HepG2 (cell line): ENCODE measurements at regions not wholly inside any gene's neighbourhood (a gene's known extent, or its start where the extent isn't known, plus 50 kb on each side); places are given as distances from the start of the nearest gene placed in this dataset.

ENCODE experiments used
- CENPX ChIP-seq: sonication (generic); formaldehyde crosslinking; IDR thresholded peaks from 2 replicates; pipeline ENCODE4 v1.9.0; 2021; ENCODE audit warnings: mild to moderate bottlenecking, missing genetic modification reagents, moderate library complexity
- MXI1 ChIP-seq: IDR thresholded peaks from 3 replicates; pipeline ENCODE4 v1.6.1; 2012; ENCODE audit warnings: low read depth, low read length, inconsistent platforms, borderline replicate concordance
- NPAS2 ChIP-seq: sonication (generic); formaldehyde crosslinking; IDR thresholded peaks from 2 replicates; pipeline ENCODE4 v1.8.0; 2022; ENCODE audit warnings: mild to moderate bottlenecking, missing genetic modification reagents, borderline replicate concordance
- RBM39 ChIP-seq: fragments of 200-400 bp; formaldehyde crosslinking; IDR thresholded peaks from one replicate; pipeline ENCODE4 v1.6.1; 2018; ENCODE audit warnings: antibody characterized with exemption, mild to moderate bottlenecking, low read depth, low read length; ENCODE audit not compliant: poor library complexity, severe bottlenecking
- TBP ChIP-seq: sonication (generic); formaldehyde crosslinking; IDR thresholded peaks from 2 replicates; pipeline ENCODE4 v1.5.0; 2020; ENCODE audit warnings: missing genetic modification reagents
- ZMAT3 ChIP-seq: sonication (generic); formaldehyde crosslinking; conservative IDR thresholded peaks from 2 replicates; pipeline ENCODE4 v1.7.0; 2021; ENCODE audit warnings: missing genetic modification reagents
- TF ChIP-seq, protein P1 (sequence below): sonication (generic); formaldehyde crosslinking; IDR thresholded peaks from 2 replicates; pipeline ENCODE4 v1.5.0; 2020; ENCODE audit warnings: mild to moderate bottlenecking, missing genetic modification reagents, moderate library complexity
- TF ChIP-seq, protein P2 (sequence below): sonication (generic); formaldehyde crosslinking; IDR thresholded peaks from 2 replicates; pipeline ENCODE4 v1.4.0; 2020; ENCODE audit warnings: missing genetic modification reagents

DNA sequence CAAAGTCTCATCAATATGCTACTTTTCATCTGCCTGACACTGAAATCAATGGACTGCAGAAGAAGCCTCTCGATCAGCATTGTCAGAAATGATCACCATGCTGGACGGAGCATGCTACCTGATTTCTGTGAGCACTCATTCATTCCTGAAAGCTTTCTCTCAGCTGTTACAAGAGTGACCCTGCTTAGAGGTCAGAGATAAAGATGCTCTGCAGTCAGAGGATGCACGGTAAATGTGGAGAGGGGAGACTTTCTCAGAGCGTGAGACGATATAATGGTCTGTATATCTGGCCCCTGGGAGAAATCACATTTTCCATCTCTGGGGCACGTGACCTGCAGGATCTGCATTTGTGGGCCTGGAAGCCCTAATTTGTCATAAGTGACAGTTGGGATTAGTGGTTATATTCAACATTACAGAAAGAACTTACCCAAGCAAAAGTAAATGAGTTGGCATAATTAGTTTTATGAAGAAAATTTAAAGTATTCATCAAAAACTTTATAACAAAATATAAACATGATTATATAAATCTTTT is 125.6 kb upstream of the TTC29 start:
- TF ChIP-seq MXI1 (no peak), ZMAT3 (CRISPR knock-in tag) (no peak), RBM39 (no peak), CENPX (CRISPR knock-in tag) (no peak), NPAS2 (CRISPR knock-in tag) (no peak), TBP (no peak)
- TF ChIP-seq, protein P1, sequence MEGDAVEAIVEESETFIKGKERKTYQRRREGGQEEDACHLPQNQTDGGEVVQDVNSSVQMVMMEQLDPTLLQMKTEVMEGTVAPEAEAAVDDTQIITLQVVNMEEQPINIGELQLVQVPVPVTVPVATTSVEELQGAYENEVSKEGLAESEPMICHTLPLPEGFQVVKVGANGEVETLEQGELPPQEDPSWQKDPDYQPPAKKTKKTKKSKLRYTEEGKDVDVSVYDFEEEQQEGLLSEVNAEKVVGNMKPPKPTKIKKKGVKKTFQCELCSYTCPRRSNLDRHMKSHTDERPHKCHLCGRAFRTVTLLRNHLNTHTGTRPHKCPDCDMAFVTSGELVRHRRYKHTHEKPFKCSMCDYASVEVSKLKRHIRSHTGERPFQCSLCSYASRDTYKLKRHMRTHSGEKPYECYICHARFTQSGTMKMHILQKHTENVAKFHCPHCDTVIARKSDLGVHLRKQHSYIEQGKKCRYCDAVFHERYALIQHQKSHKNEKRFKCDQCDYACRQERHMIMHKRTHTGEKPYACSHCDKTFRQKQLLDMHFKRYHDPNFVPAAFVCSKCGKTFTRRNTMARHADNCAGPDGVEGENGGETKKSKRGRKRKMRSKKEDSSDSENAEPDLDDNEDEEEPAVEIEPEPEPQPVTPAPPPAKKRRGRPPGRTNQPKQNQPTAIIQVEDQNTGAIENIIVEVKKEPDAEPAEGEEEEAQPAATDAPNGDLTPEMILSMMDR, result no peak
- TF ChIP-seq, protein P2, sequence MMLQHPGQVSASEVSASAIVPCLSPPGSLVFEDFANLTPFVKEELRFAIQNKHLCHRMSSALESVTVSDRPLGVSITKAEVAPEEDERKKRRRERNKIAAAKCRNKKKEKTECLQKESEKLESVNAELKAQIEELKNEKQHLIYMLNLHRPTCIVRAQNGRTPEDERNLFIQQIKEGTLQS, result no peak
